HG02642 (cell line): ENCODE measurements at regions not wholly inside any gene's neighbourhood (a gene's known extent, or its start where the extent isn't known, plus 50 kb on each side); places are given as distances from the start of the nearest gene placed in this dataset.

ENCODE experiments used
- ATAC-seq: cut with Tn5 transposase; IDR thresholded peaks from one replicate; pipeline ENCODE4 v1.9.1; 2021; ENCODE audit warnings: mild to moderate bottlenecking; ENCODE audit not compliant: unreplicated experiment, poor library complexity

DNA sequence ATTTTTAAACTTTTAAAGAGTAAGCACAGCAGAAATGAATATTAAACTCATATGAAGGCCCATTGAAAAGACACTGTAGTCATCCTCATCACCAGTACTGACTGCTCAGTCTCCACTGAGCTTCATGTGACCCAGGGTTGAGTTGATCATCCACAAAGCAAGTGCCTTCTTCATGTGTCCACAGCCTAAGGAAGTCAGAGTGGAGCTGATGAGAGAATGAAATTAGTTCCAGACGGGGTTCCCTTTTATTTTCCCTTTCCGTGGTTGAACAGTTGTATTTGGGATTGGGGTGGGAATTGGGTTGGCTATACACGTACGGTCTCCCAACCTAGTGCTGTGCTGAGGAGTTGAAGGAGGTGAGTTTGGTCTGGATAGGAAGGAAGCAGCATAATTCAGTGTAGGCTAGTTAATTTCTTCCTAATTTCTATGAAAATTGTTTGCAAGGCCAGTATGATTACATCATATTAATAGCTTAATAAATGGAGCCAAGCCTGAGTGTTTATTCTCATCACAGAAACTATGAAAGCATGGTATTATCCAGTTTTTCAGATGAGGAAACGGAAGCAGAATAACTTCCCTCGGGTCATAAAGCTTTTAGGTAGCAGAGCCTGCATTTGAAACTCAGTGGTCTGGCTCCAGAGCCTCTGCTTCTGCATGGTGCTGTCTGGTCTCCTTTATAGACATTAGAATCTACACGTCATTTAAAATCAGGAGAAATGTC lies 103.9 kb upstream of the DMRT1 start:
- no peak for ATAC-seq

DNA sequence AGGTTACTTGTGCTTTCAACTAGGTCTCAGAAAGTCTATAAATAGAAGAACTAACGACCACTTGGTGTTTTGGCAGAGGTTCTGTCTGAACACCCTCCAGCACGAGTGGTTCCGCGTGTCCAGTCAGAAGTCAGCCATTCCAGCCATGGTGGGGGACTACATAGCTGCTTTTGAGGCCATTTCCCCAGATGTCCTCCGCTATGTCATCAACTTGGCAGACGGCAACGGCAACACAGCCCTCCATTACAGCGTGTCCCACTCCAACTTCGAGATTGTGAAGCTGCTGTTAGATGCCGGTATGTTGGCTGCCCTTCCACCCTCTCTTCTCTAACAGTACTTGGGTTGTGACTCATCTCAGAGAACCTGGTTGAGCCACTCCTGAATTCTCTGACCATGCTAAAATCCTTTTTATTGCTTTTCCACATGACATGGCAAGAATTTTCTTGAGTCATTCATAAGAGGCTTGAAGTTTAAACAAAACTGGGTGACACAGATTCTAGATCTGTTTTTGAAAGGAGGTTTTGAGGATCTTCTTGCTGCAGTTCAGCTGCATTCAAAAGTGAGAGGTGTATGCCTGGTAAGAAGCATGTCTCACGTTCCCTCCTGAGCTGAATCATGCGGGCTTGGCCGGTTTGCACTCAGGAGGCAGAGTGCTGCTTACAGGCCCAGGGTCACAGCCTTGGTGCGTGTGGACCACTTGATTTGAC lies 103.1 kb upstream of the DMRT1 start:
- ATAC-seq, result no peak

DNA sequence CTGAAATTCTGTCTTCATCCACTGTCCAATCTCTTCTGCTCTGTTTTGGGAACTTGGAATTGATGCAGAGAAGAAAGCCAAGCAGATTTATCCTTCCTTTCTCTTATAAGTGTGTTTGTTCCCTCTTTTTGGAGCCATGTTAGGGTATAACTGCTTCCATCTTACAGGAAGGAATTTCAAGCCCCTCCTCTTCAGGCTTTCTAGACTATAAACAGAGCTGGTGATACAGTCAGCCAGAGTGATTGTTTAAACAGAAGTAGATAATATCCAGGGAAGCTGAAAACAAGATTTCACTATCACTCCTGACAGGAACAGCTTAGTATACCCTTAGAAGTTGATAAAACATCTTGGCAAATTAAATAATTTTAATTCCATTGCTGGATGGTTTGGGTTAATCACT lies 102.1 kb upstream of the DMRT1 start:
- no peak for ATAC-seq

DNA sequence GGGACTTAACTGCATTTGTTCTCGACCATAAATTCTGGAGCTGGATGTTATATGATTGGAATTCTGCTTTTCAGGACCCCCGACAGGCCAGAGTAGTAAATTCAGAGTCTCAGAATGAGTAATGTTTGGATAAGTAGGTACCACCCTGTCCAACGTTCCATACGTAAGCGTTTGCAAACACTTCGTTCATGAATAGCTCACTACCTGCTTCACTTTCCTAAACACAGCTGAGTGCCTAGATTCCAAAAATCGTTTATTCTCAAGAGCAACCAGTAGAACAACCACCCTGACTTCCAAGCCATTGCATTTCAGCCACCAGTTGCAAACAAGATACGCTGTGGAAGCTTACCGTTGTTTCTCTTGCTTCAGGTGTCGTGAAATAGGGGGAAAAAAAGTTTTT lies 101.3 kb upstream of the DMRT1 start:
- no peak for ATAC-seq

DNA sequence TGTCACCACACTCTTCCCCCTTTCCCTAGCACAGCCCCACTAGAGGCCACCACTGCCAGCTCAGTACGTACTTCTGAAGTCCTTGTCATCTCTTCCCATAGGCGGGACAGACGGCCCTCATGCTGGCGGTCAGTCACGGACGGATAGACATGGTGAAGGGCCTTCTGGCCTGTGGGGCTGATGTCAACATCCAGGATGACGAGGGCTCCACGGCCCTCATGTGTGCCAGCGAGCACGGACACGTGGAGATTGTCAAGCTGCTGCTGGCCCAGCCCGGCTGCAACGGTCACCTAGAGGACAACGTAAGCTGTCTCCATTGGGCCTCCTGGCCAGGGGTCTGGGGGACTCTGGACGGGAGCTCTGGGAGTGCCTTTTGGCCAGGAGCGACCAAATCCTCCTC lies 99.4 kb upstream of the DMRT1 start:
- ATAC-seq, result no peak

DNA sequence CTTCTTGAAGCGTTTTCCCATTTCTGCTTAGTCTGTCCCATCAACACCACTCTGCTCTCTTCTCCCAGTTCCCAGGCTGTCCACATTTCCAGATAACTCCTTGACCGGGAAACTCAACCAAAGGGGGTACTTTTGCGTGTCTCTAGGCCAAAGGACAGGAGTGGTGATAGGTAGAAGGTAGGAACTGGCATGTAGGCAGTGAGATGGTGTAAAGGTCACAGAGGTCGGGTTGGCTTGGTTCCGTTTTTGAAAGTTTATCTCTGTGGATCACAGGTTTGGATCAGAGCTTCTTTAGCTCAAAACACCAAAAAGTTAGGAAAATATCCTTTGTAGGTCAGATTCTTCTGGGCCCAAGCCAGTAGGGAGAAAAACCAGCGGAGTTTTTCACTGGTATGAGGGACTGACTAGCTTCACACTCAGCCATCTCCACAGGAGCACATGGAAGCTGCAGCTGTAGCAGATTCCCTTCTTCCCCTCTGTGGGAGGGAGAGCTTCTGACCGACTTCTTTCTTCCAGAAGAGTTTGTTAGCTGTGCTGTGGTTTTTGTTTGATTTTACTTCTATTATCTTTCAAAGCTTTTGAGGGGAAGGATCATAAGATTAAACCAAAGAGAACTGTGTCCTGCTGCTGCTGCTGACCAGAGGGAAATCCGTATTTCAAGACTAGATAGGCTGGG lies 98.4 kb upstream of the DMRT1 start:
- no peak for ATAC-seq

DNA sequence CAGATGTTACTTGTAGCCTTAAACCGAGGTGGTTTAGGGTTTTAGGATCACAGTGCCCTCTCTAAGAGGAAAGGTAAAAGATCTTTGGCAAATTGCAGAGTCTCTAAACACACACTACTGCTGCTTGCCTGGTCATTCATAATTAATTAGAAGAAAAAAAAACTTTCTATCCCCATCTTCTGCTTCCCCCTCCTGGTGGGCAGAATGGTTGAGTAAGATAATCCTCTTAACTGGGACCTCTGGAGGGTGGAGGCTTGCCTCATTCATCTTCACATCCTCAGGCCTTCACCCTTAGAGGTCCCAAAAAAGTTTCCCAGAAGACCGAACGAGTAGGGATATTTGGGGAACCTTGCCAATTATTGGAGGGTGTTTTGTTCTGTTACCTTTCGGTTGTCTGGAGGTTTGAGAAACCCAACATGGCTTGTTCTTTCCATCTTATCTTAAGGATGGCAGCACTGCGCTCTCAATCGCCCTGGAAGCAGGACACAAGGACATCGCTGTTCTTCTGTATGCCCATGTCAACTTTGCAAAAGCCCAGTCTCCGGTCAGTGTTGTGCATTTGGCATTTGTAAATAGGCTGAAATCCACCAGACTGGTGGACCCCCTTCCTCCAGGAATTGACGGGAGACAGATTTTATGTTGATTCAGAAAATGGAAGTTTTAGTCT lies 97.3 kb upstream of the DMRT1 start:
- no peak for ATAC-seq

DNA sequence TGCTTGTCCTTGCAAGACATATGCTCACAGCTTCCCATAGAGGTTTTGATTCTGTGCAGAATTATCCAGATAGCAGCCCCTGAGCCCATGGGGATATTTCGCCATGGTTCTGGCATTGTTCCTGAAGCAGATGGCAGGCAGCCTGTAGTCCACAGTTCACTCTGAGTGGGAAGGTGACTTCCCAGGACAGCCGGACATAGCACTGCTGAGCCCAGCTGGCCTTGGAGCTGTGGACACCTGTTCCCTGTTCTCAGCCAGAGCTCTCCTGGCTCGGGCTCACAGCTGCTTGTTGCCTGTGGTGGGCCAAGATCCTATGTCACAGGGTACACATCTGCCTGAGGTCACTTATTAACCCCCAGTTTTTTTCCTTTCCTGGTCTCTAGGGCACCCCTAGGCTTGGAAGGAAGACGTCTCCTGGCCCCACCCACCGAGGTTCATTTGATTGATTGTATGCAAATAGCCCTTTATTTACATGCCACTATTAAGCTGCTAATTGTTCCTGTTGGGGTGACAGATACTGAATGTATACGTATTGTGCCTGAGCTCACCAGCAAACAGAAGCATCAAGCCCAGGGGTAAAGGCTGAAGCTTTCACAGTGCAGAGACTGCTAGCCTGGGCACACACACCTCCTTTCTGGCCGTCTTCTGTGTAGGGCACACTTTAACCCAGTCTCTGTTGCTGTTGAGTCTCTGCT lies 96.6 kb upstream of the DMRT1 start:
- no peak for ATAC-seq

DNA sequence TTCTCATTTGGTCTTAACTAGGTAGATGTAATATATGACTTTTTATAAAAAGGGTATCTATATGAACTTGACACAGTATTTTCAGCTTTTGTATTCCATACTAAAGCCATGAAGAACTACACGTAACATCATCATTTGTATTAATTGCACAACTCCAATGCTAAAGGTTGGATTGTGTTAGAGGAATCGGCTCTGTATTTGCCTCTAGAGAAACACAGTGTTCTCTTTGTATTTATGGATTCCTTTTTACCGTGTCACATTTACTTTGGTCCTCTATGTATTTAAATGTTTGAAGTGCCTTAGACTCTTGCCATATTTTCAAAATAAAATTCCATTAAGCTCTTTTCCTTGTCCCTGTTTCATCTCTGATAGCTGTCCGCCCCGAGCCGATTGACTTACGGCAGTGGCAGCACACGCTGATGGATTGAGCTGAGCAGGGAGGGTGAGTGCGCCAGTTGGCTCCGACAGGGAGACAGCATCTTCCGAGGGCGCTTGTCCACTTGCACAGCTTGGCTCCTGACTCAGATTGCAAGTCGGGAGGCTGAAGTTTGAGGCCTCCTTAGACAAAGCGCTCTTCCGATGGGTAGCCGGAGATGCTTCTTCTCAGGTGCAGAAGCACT lies 95.6 kb upstream of the DMRT1 start:
- no peak for ATAC-seq

DNA sequence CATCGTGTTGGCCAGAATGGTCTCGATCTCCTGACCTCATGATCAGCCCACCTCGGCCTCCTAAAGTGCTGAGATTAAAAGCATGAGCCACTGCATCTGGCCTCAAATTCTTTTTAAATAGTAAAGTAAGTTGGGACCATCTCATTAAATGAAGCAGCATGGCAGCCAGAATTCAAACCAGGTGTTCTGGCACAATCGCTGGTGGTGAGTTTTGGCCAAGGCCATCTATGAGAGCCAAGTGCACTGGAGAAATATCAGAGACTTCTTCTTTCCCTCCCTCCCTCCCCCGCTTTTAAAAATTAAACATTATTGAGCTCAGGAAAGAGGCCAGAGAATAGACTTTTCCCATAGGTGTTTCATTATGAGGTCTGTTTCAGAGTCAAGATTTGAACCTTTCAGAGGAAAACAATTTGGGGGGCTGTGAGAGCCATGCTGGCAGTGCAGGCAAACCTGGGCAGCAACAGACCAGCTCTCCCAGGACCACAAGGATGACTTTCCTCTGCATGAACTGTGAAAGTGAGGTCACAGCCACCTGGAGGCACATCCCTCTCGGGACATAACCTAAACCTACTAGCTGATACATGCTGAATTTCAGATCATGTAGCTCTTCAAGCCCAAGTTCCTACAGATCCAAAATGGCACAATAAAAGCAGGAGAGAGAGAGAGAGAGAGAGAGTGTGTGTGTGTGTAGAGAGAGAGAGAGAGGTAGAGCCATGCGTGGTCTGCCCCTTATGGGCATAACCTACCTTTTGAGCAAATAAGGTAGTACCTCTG lies 94.6 kb upstream of the DMRT1 start:
- ATAC-seq, result no peak

DNA sequence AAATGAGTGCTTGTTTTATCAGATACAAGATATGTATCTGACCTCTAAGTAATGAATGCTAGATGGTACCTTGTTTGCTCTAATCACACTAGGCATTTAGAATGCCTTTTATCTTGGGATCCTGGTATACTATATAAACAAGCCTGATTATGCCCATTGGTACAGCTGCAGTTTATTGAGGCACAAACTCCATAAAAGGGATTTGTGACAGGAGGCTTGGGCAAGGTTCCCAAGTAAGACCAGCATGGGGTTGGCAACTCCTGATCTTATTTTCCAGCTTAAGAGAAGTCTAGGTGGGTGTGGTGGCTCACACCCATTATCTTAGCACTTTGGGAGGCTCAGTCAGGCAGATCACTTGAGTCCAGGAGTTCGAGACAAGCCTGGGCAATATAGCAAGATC lies 93.9 kb upstream of the DMRT1 start:
- no peak for ATAC-seq

DNA sequence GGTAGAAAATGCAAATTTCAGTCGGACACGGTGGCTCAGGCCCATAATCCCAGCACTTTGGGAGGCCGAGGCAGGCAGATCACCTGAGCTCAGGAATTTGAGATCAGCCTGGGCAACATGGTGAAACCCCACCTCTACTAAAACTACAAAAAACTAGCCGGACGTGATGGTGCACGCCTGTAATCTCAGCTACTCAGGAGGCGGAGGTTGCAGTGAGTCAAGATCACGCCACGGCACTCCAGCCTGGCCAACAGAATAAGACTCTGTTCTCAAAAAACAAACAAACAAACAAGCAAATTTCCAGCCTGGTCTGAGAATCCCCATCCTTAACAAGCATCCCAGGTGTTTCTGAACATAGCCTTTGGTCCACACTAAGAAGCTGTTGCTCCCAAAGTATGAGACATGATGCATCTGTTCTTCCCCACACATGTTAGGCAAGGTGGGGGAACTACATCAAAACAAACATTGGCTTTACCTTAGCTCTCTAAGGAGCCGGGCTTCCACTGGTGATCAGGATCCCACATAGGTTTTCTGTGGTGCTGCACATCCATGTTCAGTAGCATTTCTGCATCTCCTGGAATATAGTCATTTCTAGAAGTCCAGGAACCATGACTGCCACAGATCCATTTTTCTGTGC lies 92.5 kb upstream of the DMRT1 start:
- no peak for ATAC-seq

DNA sequence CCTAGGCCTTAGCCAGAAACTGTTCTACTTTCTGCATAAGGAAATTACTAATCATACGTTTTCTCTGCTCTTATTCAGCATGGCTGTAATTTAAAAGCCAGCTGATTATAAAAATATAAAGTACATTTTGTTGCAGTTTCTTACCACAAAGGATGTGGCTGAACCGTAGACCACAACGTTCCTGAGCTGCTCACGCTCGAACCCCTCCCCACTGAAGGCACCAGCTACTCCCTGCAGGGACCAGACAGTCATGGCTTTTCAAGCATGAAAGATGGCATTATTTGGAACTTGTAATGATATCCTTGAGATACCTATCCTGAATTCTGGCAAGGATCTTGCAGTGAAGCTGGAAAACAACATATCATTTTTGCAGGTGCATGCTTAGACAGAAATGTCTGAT lies 91.8 kb upstream of the DMRT1 start:
- ATAC-seq, result no peak

DNA sequence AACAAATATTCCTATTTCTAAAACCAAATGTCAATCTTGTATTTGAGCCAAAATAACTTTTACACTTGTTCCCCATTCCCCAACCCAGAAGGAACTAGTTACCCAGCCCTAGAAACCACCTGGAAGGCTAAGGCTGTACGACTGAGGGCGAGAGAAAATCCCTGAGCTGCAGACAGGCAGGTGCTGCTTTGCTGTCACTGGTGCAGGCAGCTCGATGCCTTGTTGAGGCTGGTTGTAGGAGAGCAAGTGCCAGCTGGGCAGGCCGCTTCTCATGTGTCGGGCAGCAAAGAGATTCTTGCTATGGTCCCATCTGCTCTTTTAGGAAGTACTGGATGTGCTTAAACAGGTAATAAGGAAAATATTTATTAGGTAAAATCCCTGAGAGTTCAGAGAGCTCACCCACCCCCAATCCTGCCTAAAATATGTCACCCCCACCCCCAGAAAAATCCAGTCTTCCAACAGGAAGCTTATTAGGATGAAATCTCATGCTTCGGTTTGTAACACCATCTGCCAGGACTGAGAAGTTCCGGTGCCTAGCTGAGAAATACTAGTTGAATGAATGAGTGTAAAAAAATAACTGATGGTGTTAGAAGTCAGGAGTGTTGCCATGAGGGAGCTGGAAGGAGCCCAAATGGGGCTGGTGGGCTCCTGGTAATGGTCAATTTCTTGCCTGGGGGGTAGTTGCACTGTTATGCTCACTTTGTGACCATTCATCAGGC lies 91.1 kb upstream of the DMRT1 start:
- no peak for ATAC-seq

DNA sequence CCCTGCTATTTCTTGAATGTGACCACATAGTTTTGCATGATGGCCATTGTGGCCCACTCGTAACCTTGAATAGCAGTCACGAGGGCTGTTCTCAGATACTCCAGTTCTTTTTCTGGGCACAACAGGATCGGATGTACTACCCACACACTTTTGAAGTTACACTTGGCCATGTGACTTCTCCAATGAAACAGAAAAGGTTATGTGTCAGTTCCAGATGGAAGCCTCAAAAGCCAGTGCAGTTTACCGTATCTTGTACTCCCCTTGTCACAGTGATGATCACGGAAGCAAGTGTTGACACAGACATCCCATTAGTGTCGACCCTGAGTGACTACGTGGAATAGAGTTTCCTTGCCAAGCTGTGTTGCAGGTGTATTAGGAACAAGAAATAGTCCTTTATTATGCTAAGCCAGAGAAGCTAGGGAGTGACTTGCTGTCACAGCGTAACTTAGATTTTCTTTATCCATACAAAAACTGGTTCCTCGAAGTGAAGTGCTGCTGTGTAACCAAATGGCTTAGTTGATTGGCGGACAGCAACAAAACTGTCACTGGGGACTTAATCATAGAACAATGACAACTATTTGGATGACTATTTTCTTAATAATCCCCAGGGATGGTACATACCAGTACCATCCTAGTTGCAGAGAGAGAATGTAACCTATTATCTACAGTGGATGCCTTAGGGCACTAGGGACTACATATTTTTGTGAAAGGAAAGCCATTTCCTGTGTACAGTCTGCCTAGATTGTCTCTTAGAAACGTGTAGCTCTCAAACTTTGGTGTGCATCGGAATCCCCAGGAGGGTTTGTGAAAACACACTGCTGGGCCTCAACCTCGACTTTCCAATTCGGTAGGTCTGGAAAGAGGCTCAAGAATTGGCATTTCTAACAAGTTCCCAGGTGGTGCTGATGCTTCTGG lies 90.1 kb upstream of the DMRT1 start:
- ATAC-seq, result no peak

DNA sequence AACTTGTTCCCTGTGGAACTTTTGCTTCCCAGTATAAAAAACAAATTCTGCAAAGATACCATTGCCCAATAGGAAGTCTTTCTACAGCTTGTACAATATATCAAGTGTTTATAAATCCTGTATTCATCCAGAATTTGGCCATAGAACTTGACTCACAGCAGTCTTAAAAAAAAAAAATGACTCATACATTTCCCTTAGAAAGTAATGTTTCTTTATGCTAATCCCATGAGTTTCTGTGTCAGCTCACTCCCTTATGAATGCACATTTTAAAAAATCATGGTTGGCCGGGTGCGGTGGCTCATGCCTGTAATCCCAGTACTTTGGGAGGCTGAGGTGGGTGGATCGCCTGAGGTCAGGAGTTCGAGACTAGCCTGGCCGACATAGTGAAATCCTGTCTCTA lies 89.3 kb upstream of the DMRT1 start:
- no peak for ATAC-seq

DNA sequence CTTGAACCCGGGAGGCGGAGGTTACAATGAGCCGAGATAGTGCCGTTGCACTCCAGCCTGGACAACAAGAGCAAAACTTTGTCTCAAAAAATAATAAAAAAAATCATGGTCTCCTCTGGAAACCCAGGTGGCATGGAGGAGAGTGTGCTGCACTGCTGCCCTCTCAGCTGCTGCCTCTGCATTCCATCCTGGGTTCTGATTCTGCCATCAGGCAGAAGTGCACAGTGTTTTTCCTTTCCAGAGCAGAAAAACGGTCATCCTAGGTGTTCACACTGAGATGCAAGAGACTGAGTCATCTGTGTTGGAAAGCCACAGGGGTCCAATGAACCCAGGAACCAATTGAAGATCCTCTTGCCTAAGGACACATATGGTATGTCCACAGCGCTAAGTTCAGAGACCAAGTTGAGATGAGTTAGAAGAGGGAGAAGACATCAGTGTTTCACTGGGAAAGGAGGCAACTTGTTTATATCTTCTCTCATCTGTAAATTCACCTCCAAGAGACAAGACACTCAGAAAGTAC lies 88.8 kb upstream of the DMRT1 start:
- ATAC-seq, result no peak
